ENCODE measurements at regions not wholly inside any gene's neighbourhood (a gene's known extent, or its start where the extent isn't known, plus 50 kb on each side); places are given as distances from the start of the nearest gene placed in this dataset.

DNA sequence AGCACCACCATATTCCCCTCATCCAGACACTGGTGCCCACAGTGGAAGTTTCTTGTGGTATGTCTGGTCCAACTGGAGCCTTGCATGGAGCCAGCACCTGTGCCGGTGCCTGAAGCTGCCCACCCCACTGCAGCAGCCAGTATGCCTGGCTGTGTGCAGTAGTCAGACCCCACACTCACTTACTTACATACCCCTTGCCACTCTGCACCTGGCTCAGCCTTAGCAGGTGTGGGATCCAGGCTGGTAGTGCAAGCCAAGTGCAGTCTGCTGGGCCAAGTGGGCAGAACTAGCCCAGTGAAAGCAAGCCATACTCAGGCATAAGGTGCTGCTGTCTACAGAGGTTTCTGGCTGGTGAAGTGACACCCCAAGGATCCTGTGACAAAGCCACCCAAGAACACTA lies 871.4 kb upstream of the C9orf72 start:
- TF ChIP-seq, protein P1, sequence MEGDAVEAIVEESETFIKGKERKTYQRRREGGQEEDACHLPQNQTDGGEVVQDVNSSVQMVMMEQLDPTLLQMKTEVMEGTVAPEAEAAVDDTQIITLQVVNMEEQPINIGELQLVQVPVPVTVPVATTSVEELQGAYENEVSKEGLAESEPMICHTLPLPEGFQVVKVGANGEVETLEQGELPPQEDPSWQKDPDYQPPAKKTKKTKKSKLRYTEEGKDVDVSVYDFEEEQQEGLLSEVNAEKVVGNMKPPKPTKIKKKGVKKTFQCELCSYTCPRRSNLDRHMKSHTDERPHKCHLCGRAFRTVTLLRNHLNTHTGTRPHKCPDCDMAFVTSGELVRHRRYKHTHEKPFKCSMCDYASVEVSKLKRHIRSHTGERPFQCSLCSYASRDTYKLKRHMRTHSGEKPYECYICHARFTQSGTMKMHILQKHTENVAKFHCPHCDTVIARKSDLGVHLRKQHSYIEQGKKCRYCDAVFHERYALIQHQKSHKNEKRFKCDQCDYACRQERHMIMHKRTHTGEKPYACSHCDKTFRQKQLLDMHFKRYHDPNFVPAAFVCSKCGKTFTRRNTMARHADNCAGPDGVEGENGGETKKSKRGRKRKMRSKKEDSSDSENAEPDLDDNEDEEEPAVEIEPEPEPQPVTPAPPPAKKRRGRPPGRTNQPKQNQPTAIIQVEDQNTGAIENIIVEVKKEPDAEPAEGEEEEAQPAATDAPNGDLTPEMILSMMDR (optimal IDR thresholded peaks at IDR 0.05 in 1 of 3, IDR thresholded peaks at IDR 0.05 in 1 of 3, conservative IDR thresholded peaks at IDR 0.05 in 1 of 3; ENCODE audit: extremely low read depth in 1 of 3, insufficient read depth in 2 of 3, low read length in 3 of 3) = no peak
- TF ChIP-seq EZH2 (IDR thresholded peaks at IDR 0.05; ENCODE audit: low read length) = no peak

Measured in keratinocyte (primary cell).